ENCODE measurements at regions not wholly inside any gene's neighbourhood (a gene's known extent, or its start where the extent isn't known, plus 50 kb on each side); places are given as distances from the start of the nearest gene placed in this dataset.

DNA sequence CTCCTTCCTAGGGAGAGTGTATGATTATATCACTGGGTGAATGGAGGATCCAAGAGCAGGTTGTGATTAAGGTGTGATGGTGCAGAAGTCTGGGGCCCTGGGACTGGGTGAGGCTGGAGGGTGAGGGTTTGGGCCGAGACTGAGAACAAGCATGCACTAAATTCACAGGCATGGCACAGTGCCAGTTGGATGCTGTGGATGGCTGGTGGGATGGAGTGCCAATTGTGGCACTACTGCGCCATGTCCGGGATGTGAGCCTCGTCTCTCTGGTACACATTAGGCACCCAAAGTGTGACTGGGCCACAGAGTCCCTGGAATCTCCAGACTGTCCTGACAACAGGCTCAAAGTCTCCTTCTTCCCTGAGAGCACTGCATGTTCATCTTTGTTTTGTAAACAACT, 208.1 kb downstream of the EMX2 start:
- Histone ChIP-seq H3K18ac (ENCODE audit: low read depth in 1 of 2, low read length in 2 of 2) (no peak overlapping the region), H2BK120ac (ENCODE audit: low read depth, low read length) (no peak overlapping the region), H2BK15ac (ENCODE audit: low read depth, poor library complexity, severe bottlenecking) (no peak overlapping the region), H3K27ac (ENCODE audit: low read length, poor library complexity, severe bottlenecking) (no peak overlapping the region), H3K79me1 (replicated peaks; ENCODE audit: low read length, poor library complexity, severe bottlenecking) (no peaks in the 10 kb centered on the region), H3K4me1 (ENCODE audit: control insufficient read depth, insufficient read depth, low read depth, low read length) (no peaks in the 10 kb centered on the region), H3K4ac (ENCODE audit: low read depth in 1 of 2, low read length in 2 of 2) (no peak overlapping the region), H3K36me3 (ENCODE audit: control insufficient read depth in 1 of 2, insufficient read depth in 2 of 2, low read depth in 1 of 2, low read length in 2 of 2) (no peaks in the 10 kb centered on the region), H3K27me3 (ENCODE audit: control insufficient read depth in 1 of 2, insufficient read depth in 1 of 2, low read length in 2 of 2) (peaks cover 0 to 24% of the 10 kb centered on the region in 2 experiments), H3K23ac (ENCODE audit: low read length in 2 of 2) (no peak overlapping the region), H2AK5ac (ENCODE audit: low read length, severe bottlenecking) (no peak overlapping the region), H3K9ac (ENCODE audit: low read length) (no peak overlapping the region), H3K9me3 (ENCODE audit: control insufficient read depth, low read length) (peaks cover 4% of the 10 kb centered on the region), H4K91ac (ENCODE audit: low read length) (no peak overlapping the region), H2AFZ (ENCODE audit: low read depth, low read length) (no peak overlapping the region), H4K8ac (ENCODE audit: low read length) (no peak overlapping the region), H2BK12ac (ENCODE audit: low read length in 2 of 2) (no peak overlapping the region), H3K14ac (ENCODE audit: low read length in 2 of 2) (no peak overlapping the region), H3K4me3 (ENCODE audit: insufficient read depth in 1 of 2, low read depth in 1 of 2, low read length in 2 of 2) (no peak overlapping the region), H3K4me2 (ENCODE audit: low read length, poor library complexity, severe bottlenecking) (no peak overlapping the region), H2BK5ac (ENCODE audit: low read depth, low read length, poor library complexity, severe bottlenecking) (no peak overlapping the region)
- WGBS = 92% methylated on average over 4 of the region's 4 CpGs
- no peak for DNase-seq

DNA sequence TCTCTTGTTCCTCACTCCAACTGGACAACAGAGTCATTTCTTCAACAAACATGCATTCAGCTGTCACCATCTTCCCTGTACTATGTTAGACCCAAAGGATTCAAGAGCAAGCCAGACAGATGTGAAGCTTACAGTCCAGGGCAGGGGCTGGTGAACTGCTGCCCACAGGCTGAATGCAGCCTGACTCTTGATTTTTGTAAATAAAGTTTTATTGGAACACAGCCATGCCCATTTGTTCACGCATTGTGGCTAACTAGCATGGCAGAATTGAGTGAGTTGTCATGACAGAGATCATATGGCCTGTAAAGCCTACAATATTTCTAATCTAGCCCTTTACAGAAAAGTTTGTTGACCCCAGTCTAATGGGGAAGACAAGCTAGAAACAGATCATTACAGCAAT, 208.7 kb downstream of the EMX2 start:
- Histone ChIP-seq H3K27me3 (ENCODE audit: control insufficient read depth in 1 of 2, insufficient read depth in 1 of 2, low read length in 2 of 2) (peaks cover 0 to 20% of the 10 kb centered on the region in 2 experiments), H3K23ac (ENCODE audit: low read length in 2 of 2) (no peak overlapping the region), H3K4ac (ENCODE audit: low read depth in 1 of 2, low read length in 2 of 2) (no peak overlapping the region), H3K79me1 (replicated peaks; ENCODE audit: low read length, poor library complexity, severe bottlenecking) (no peaks in the 10 kb centered on the region), H2BK15ac (ENCODE audit: low read depth, poor library complexity, severe bottlenecking) (no peak overlapping the region), H3K36me3 (ENCODE audit: control insufficient read depth in 1 of 2, insufficient read depth in 2 of 2, low read depth in 1 of 2, low read length in 2 of 2) (no peaks in the 10 kb centered on the region), H4K8ac (ENCODE audit: low read length) (no peak overlapping the region), H4K91ac (ENCODE audit: low read length) (no peak overlapping the region), H2AFZ (ENCODE audit: low read depth, low read length) (no peak overlapping the region), H3K4me3 (ENCODE audit: insufficient read depth in 1 of 2, low read depth in 1 of 2, low read length in 2 of 2) (no peak overlapping the region), H3K9me3 (ENCODE audit: control insufficient read depth, low read length) (peaks cover 2% of the 10 kb centered on the region), H3K4me1 (ENCODE audit: control insufficient read depth, insufficient read depth, low read depth, low read length) (no peaks in the 10 kb centered on the region), H3K27ac (ENCODE audit: low read length, poor library complexity, severe bottlenecking) (no peak overlapping the region), H3K4me2 (ENCODE audit: low read length, poor library complexity, severe bottlenecking) (no peak overlapping the region), H3K14ac (ENCODE audit: low read length in 2 of 2) (no peak overlapping the region), H2AK5ac (ENCODE audit: low read length, severe bottlenecking) (no peak overlapping the region), H3K9ac (ENCODE audit: low read length) (no peak overlapping the region), H2BK12ac (ENCODE audit: low read length in 2 of 2) (no peak overlapping the region), H2BK5ac (ENCODE audit: low read depth, low read length, poor library complexity, severe bottlenecking) (no peak overlapping the region), H2BK120ac (ENCODE audit: low read depth, low read length) (no peak overlapping the region), H3K18ac (ENCODE audit: low read depth in 1 of 2, low read length in 2 of 2) (no peak overlapping the region)
- 60% methylated on average over 1 of the region's 1 CpG for WGBS
- DNase-seq = no peak

DNA sequence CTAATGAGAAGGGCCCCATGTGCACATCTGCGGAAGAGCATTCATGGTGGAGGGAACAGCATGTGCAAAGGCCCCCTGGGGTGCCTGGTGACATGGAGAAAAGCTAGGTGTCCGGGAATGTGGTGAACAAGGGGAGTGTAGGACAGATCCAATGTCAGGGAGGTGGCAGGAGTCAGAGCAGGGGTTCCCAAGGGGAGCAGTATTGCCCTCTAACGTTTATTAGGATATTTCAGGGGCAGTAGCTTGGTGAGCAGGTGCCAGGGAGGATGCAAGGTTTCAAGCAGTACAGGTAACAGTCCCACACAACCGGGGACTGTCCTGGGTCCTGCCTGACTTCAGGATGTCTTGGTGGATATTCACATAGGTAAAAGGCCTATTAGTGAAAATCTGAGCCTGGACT, 209.6 kb downstream of the EMX2 start:
- no peak for DNase-seq
- Histone ChIP-seq H3K18ac (ENCODE audit: low read depth in 1 of 2, low read length in 2 of 2) (no peak overlapping the region), H3K4me1 (ENCODE audit: control insufficient read depth, insufficient read depth, low read depth, low read length) (no peaks in the 10 kb centered on the region), H2AFZ (ENCODE audit: low read depth, low read length) (no peak overlapping the region), H4K8ac (ENCODE audit: low read length) (no peak overlapping the region), H2BK120ac (ENCODE audit: low read depth, low read length) (no peak overlapping the region), H3K27me3 (ENCODE audit: control insufficient read depth in 1 of 2, insufficient read depth in 1 of 2, low read length in 2 of 2) (peaks cover 0 to 14% of the 10 kb centered on the region in 2 experiments), H3K79me1 (replicated peaks; ENCODE audit: low read length, poor library complexity, severe bottlenecking) (no peaks in the 10 kb centered on the region), H2BK12ac (ENCODE audit: low read length in 2 of 2) (no peak overlapping the region), H3K23ac (ENCODE audit: low read length in 2 of 2) (no peak overlapping the region), H3K36me3 (ENCODE audit: control insufficient read depth in 1 of 2, insufficient read depth in 2 of 2, low read depth in 1 of 2, low read length in 2 of 2) (no peaks in the 10 kb centered on the region), H3K14ac (ENCODE audit: low read length in 2 of 2) (no peak overlapping the region), H3K27ac (ENCODE audit: low read length, poor library complexity, severe bottlenecking) (no peak overlapping the region), H4K91ac (ENCODE audit: low read length) (no peak overlapping the region), H2AK5ac (ENCODE audit: low read length, severe bottlenecking) (no peak overlapping the region), H3K4ac (ENCODE audit: low read depth in 1 of 2, low read length in 2 of 2) (no peak overlapping the region), H3K4me2 (ENCODE audit: low read length, poor library complexity, severe bottlenecking) (no peak overlapping the region), H3K9ac (ENCODE audit: low read length) (no peak overlapping the region), H2BK15ac (ENCODE audit: low read depth, poor library complexity, severe bottlenecking) (no peak overlapping the region), H2BK5ac (ENCODE audit: low read depth, low read length, poor library complexity, severe bottlenecking) (no peak overlapping the region), H3K9me3 (ENCODE audit: control insufficient read depth, low read length) (no peaks in the 10 kb centered on the region), H3K4me3 (ENCODE audit: insufficient read depth in 1 of 2, low read depth in 1 of 2, low read length in 2 of 2) (no peak overlapping the region)
- 59% methylated on average over 4 of the region's 4 CpGs for whole genome bisulfite sequencing

DNA sequence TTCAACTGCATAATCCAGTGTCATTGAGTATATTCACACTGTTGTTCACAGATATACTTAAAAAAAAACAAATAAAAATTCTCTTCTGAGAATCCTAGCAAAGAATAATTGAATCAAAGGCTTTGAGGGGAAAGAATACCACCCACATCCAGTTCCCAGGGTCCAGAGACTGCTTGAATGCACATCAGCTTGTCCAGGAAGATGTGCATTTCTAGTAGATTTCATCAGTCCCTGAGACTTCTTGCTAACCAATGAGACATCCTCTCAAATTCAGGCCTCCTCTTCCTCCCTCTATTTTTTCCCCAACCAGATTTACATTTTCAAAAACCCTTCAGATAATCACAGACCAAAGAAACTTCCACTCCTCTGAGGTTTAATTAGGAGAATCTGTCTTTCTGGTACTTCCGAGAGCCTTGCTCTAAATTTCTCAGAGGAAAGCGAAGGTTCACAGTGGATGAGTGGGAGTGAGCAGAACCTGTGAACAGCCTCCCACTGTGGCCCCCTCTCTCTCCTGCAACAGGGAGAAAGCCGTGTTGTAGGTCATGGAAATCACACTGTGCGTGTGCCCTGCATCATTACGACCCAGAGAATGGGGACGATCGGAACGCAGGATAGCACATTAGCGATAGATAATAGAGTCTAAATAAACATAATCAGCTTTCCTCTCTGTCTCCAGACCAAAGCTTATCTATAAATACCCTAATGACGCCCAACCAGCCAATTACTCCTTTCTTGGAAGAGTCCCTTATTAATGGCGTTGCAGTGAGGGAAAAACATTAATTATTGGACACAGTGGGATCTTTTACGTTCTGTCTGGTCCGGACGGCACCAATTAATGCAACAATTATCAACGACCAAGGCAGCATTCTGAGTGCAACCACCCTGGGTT, 212.5 kb downstream of the EMX2 start:
- Histone ChIP-seq H3K14ac (ENCODE audit: low read length in 2 of 2) (no peak overlapping the region), H2BK5ac (ENCODE audit: low read depth, low read length, poor library complexity, severe bottlenecking) (no peak overlapping the region), H3K23ac (ENCODE audit: low read length in 2 of 2) (no peak overlapping the region), H3K4ac (ENCODE audit: low read depth in 1 of 2, low read length in 2 of 2) (no peak overlapping the region), H3K36me3 (ENCODE audit: control insufficient read depth in 1 of 2, insufficient read depth in 2 of 2, low read depth in 1 of 2, low read length in 2 of 2) (no peaks in the 10 kb centered on the region), H3K4me1 (ENCODE audit: control insufficient read depth, insufficient read depth, low read depth, low read length) (no peaks in the 10 kb centered on the region), H3K9ac (ENCODE audit: low read length) (no peak overlapping the region), H3K27ac (ENCODE audit: low read length, poor library complexity, severe bottlenecking) (no peak overlapping the region), H3K4me3 (ENCODE audit: insufficient read depth in 1 of 2, low read depth in 1 of 2, low read length in 2 of 2) (peak overlapping the region in 1 of 2 experiments; percentile 7), H3K27me3 (ENCODE audit: control insufficient read depth in 1 of 2, insufficient read depth in 1 of 2, low read length in 2 of 2) (peaks cover 0 to 10% of the 10 kb centered on the region in 2 experiments), H3K4me2 (ENCODE audit: low read length, poor library complexity, severe bottlenecking) (no peak overlapping the region), H4K91ac (ENCODE audit: low read length) (no peak overlapping the region), H3K9me3 (ENCODE audit: control insufficient read depth, low read length) (no peaks in the 10 kb centered on the region), H2BK12ac (ENCODE audit: low read length in 2 of 2) (no peak overlapping the region), H4K8ac (ENCODE audit: low read length) (no peak overlapping the region), H2BK15ac (ENCODE audit: low read depth, poor library complexity, severe bottlenecking) (no peak overlapping the region), H2AFZ (ENCODE audit: low read depth, low read length) (no peak overlapping the region), H2BK120ac (ENCODE audit: low read depth, low read length) (no peak overlapping the region), H3K79me1 (replicated peaks; ENCODE audit: low read length, poor library complexity, severe bottlenecking) (no peaks in the 10 kb centered on the region), H2AK5ac (ENCODE audit: low read length, severe bottlenecking) (no peak overlapping the region), H3K18ac (ENCODE audit: low read depth in 1 of 2, low read length in 2 of 2) (no peak overlapping the region)
- DNase-seq = no peak
- 84% methylated on average over 14 of the region's 15 CpGs for WGBS
